HT-29 (cell line): ENCODE measurements at regions not wholly inside any gene's neighbourhood (a gene's known extent, or its start where the extent isn't known, plus 50 kb on each side); places are given as distances from the start of the nearest gene placed in this dataset.

Source experiments
- DNase-seq: peaks from one replicate; pipeline ENCODE4 v3.0.0-alpha.2; 2015; ENCODE audit warnings: low spot score

GRCh38 chr10:128998101-128998805, 468.8 kb upstream of the MGMT start:
- DNase-seq: no peak

GRCh38 chr10:129004398-129004797, 462.6 kb upstream of the MGMT start:
- no peak for DNase-seq

GRCh38 chr10:129005080-129005479, 462.0 kb upstream of the MGMT start:
- DNase-seq: no peak

GRCh38 chr10:129005804-129006203, 461.2 kb upstream of the MGMT start:
- no peak for DNase-seq

GRCh38 chr10:129018511-129018910, 448.5 kb upstream of the MGMT start:
- no peak for DNase-seq

- DNase-seq: no peak
These were observed 446.2 kb upstream of the MGMT start for GRCh38 chr10:129020651-129021330.

- no peak for DNase-seq
These were observed 445.3 kb upstream of the MGMT start for GRCh38 chr10:129021594-129022304.

- no peak for DNase-seq
These were observed 444.0 kb upstream of the MGMT start for GRCh38 chr10:129023082-129023481.

GRCh38 chr10:129024046-129024445, 443.0 kb upstream of the MGMT start:
- no peak for DNase-seq

GRCh38 chr10:129025787-129026186, 441.3 kb upstream of the MGMT start:
- DNase-seq: no peak

GRCh38 chr10:129027906-129028305, 439.1 kb upstream of the MGMT start:
- no peak for DNase-seq

- no peak for DNase-seq
These were observed 438.6 kb upstream of the MGMT start for GRCh38 chr10:129028451-129028850.

- DNase-seq: no peak
These were observed 438.0 kb upstream of the MGMT start for GRCh38 chr10:129029051-129029450.

- DNase-seq: no peak
These were observed 437.0 kb upstream of the MGMT start for GRCh38 chr10:129029851-129030602.

- DNase-seq: no peak
These were observed 436.5 kb upstream of the MGMT start for GRCh38 chr10:129030603-129030895.

- DNase-seq: peak; percentile 62
These were observed 435.8 kb upstream of the MGMT start for GRCh38 chr10:129030996-129031843.

- no peak for DNase-seq
These were observed 435.2 kb upstream of the MGMT start for GRCh38 chr10:129031844-129032150.

GRCh38 chr10:129032372-129033313, 434.4 kb upstream of the MGMT start:
- no peak for DNase-seq

- no peak for DNase-seq
These were observed 433.7 kb upstream of the MGMT start for GRCh38 chr10:129033340-129033739.

GRCh38 chr10:129033790-129034272, 433.2 kb upstream of the MGMT start:
- no peak for DNase-seq
